ENCODE measurements at regions not wholly inside any gene's neighbourhood (a gene's known extent, or its start where the extent isn't known, plus 50 kb on each side); places are given as distances from the start of the nearest gene placed in this dataset.

DNA sequence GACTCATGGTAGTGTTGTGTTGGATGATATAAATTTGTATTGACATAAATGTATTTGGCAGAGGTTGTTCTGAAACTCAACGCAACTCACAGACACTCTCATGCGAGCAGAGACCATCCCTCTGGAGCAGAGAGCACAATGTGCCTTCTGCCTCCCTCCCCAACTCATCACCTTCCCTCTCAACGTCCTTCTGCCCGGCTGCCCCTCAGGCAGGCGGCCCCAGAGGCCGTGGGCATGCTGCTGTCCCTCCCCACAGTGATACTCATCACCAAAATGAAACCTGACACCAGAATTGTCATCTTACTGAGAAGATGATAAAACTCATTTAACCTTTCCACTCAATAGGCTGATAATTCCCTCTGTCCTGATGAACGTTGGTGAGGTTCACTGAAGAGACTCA, 260.6 kb downstream of the ETS1 start:
- ChIA-PET CTCF (no interaction called here), POLR2A (no interaction called here)
- Histone ChIP-seq H4K20me1 (ENCODE audit: insufficient read depth) (no peaks in the 10 kb centered on the region), H3K9ac (no peak overlapping the region), H3K9me2 (no peaks in the 10 kb centered on the region), H3K79me2 (ENCODE audit: insufficient read depth) (no peaks in the 10 kb centered on the region), H2AFZ (ENCODE audit: low read depth) (no peak overlapping the region), H3K4me3 (ENCODE audit: low read depth in 2 of 2, low read length in 1 of 2) (no peak overlapping the region), H3K4me1 (ENCODE audit: control insufficient read depth in 1 of 2, insufficient read depth in 2 of 2, low read depth in 1 of 2, low read length in 1 of 2) (peaks cover 0 to 2% of the 10 kb centered on the region in 2 experiments; a peak in 1 of 4 replicates), H3K27me3 (ENCODE audit: insufficient read depth) (no peaks in the 10 kb centered on the region), H3K9me3 (no peaks in the 10 kb centered on the region), H3K4me2 (no peak overlapping the region), H3K36me3 (replicated peaks in 1 of 2; ENCODE audit: control insufficient read depth in 1 of 2, insufficient read depth in 2 of 2, low read length in 1 of 2) (no peaks in the 10 kb centered on the region), H3K27ac (ENCODE audit: low read depth in 2 of 2, low read length in 1 of 2) (no peak overlapping the region), H3F3A (replicated peaks; ENCODE audit: insufficient read depth) (no peaks in the 10 kb centered on the region)
- TF ChIP-seq EP300 (IDR thresholded peaks at IDR 0.05; ENCODE audit: borderline replicate concordance in 1 of 2, low read depth in 1 of 2, low read length in 1 of 2), result no peak
- no peak for TF ChIP-seq FOXJ3 (CRISPR knock-in tag; IDR thresholded peaks at IDR 0.05)
- TF ChIP-seq POLR2AphosphoS5 (IDR thresholded peaks at IDR 0.05; ENCODE audit: low read depth, low read length), result no peak
- no peak for TF ChIP-seq NRF1 (IDR thresholded peaks at IDR 0.05; ENCODE audit: low read depth, low read length)
- TF ChIP-seq, protein P1, sequence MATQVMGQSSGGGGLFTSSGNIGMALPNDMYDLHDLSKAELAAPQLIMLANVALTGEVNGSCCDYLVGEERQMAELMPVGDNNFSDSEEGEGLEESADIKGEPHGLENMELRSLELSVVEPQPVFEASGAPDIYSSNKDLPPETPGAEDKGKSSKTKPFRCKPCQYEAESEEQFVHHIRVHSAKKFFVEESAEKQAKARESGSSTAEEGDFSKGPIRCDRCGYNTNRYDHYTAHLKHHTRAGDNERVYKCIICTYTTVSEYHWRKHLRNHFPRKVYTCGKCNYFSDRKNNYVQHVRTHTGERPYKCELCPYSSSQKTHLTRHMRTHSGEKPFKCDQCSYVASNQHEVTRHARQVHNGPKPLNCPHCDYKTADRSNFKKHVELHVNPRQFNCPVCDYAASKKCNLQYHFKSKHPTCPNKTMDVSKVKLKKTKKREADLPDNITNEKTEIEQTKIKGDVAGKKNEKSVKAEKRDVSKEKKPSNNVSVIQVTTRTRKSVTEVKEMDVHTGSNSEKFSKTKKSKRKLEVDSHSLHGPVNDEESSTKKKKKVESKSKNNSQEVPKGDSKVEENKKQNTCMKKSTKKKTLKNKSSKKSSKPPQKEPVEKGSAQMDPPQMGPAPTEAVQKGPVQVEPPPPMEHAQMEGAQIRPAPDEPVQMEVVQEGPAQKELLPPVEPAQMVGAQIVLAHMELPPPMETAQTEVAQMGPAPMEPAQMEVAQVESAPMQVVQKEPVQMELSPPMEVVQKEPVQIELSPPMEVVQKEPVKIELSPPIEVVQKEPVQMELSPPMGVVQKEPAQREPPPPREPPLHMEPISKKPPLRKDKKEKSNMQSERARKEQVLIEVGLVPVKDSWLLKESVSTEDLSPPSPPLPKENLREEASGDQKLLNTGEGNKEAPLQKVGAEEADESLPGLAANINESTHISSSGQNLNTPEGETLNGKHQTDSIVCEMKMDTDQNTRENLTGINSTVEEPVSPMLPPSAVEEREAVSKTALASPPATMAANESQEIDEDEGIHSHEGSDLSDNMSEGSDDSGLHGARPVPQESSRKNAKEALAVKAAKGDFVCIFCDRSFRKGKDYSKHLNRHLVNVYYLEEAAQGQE (IDR thresholded peaks at IDR 0.05; ENCODE audit: low read depth, low read length), result no peak
- TF ChIP-seq EZH2phosphoT487 (IDR thresholded peaks at IDR 0.05; ENCODE audit: borderline replicate concordance, low read depth), result no peak
- TF ChIP-seq TCF12 (IDR thresholded peaks at IDR 0.05), result no peak
- TF ChIP-seq RAD21 (IDR thresholded peaks at IDR 0.05; ENCODE audit: low read length), result no peak
- TF ChIP-seq SIN3A (IDR thresholded peaks at IDR 0.05; ENCODE audit: borderline replicate concordance, low read depth, low read length), result no peak
- TF ChIP-seq, protein P2, sequence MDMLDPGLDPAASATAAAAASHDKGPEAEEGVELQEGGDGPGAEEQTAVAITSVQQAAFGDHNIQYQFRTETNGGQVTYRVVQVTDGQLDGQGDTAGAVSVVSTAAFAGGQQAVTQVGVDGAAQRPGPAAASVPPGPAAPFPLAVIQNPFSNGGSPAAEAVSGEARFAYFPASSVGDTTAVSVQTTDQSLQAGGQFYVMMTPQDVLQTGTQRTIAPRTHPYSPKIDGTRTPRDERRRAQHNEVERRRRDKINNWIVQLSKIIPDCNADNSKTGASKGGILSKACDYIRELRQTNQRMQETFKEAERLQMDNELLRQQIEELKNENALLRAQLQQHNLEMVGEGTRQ (IDR thresholded peaks at IDR 0.05; ENCODE audit: borderline replicate concordance, low read depth, low read length), result no peak
- TF ChIP-seq ELF1 (IDR thresholded peaks at IDR 0.05), result no peak
- no peak for DNase-seq
- WGBS (ENCODE audit: low lambda C conversion rate), result 77% methylated on average over 7 of the region's 7 CpGs

DNA sequence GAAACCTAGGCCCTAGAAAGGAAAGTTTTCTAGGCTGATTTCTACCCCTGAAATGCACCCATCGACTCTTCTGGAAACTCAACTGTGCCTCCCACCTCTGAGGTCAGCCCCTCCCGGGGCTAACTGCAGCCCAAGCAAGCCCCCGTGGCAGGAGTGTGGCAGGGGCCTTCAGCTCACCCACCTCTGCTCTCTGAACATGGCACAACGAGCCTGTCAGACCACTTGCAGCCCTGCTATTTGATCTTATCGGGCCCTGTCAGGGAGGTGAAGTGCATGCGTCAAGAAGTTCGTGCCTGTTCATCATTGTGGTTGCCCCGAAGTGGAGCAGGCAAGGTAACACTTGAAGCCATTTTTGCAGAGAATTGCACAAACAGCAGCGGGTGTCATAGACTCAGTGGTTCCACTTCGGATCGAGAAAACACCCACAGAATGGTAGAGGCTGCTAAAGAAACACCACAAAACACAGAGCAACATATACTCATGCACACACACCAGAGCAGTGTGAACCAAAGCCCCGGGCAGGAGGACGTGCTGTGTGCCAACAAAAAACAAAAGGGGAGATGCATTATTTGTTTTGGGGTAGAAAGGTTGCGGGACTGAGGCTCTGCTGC, 262.7 kb downstream of the ETS1 start:
- peaks cover 0 to 2% of the 10 kb centered on the region in 2 experiments; a peak in 1 of 4 replicates for H3K4me1 ChIP-seq (ENCODE audit: control insufficient read depth in 1 of 2, insufficient read depth in 2 of 2, low read depth in 1 of 2, low read length in 1 of 2)
- TF ChIP-seq MEF2A (IDR thresholded peaks at IDR 0.05; ENCODE audit: borderline replicate concordance, low read depth), result no peak
- TF ChIP-seq, protein P1 (IDR thresholded peaks at IDR 0.05; ENCODE audit: low read depth, low read length), result no peak
- TF ChIP-seq, protein P2 (IDR thresholded peaks at IDR 0.05; ENCODE audit: borderline replicate concordance, low read depth, low read length), result no peak
- TF ChIP-seq SIN3A (IDR thresholded peaks at IDR 0.05; ENCODE audit: borderline replicate concordance, low read depth, low read length), result no peak
- TF ChIP-seq, protein P3, sequence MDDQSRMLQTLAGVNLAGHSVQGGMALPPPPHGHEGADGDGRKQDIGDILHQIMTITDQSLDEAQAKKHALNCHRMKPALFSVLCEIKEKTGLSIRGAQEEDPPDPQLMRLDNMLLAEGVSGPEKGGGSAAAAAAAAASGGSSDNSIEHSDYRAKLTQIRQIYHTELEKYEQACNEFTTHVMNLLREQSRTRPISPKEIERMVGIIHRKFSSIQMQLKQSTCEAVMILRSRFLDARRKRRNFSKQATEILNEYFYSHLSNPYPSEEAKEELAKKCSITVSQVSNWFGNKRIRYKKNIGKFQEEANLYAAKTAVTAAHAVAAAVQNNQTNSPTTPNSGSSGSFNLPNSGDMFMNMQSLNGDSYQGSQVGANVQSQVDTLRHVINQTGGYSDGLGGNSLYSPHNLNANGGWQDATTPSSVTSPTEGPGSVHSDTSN (IDR thresholded peaks at IDR 0.05), result no peak

More for the DNA sequence above, 262.7 kb downstream of the ETS1 start:
- WGBS (ENCODE audit: low lambda C conversion rate), result 97% methylated on average over 11 of the region's 14 CpGs
- Histone ChIP-seq H3F3A (replicated peaks; ENCODE audit: insufficient read depth) (no peaks in the 10 kb centered on the region), H4K20me1 (ENCODE audit: insufficient read depth) (no peaks in the 10 kb centered on the region), H3K36me3 (replicated peaks in 1 of 2; ENCODE audit: control insufficient read depth in 1 of 2, insufficient read depth in 2 of 2, low read length in 1 of 2) (no peaks in the 10 kb centered on the region), H3K9me2 (no peaks in the 10 kb centered on the region), H3K9me3 (no peaks in the 10 kb centered on the region), H3K9ac (no peak overlapping the region), H3K4me3 (ENCODE audit: low read depth in 2 of 2, low read length in 1 of 2) (no peak overlapping the region), H3K79me2 (ENCODE audit: insufficient read depth) (no peaks in the 10 kb centered on the region), H3K27me3 (ENCODE audit: insufficient read depth) (no peaks in the 10 kb centered on the region), H3K27ac (ENCODE audit: low read depth in 2 of 2, low read length in 1 of 2) (no peak overlapping the region), H2AFZ (ENCODE audit: low read depth) (no peak overlapping the region), H3K4me2 (no peak overlapping the region)
- no peak for DNase-seq
- ChIA-PET CTCF (interaction anchor here (1.0 to 1.9 kb wide), 2 partner anchors 38 to 90 kb away, joined by 3 to 5 read pairs; no protein-coding TSS in a partner anchor), POLR2A (no interaction called here)

Measured in SK-N-SH (cell line).